ENCODE measurements at regions not wholly inside any gene's neighbourhood (a gene's known extent, or its start where the extent isn't known, plus 50 kb on each side); places are given as distances from the start of the nearest gene placed in this dataset.

- Histone ChIP-seq H3K9me3 (ENCODE audit: control insufficient read depth in 2 of 2, low read length in 2 of 2) (no peaks in the 10 kb centered on the region), H3K36me3 (ENCODE audit: control insufficient read depth in 2 of 2, insufficient read depth in 2 of 2, low read length in 2 of 2) (no peaks in the 10 kb centered on the region), H3K9ac (ENCODE audit: low read depth in 1 of 2, low read length in 2 of 2) (no peak overlapping the region), H3K4me3 (ENCODE audit: low read length in 2 of 2) (no peak overlapping the region), H3K27ac (ENCODE audit: low read depth in 2 of 2, low read length in 2 of 2) (no peak overlapping the region), H3K27me3 (ENCODE audit: control insufficient read depth in 2 of 2, insufficient read depth in 2 of 2, low read length in 2 of 2) (no peaks in the 10 kb centered on the region), H3K4me1 (ENCODE audit: control insufficient read depth in 2 of 2, insufficient read depth in 2 of 2, low read length in 2 of 2) (peaks cover 0 to 6% of the 10 kb centered on the region in 2 donors)
Observed at GRCh38 chr2:111656436-111656835, 227.6 kb downstream of the ANAPC1 start.

- H3K4me1 ChIP-seq (ENCODE audit: control insufficient read depth in 2 of 2, insufficient read depth in 2 of 2, low read length in 2 of 2): peaks cover 0 to 6% of the 10 kb centered on the region in 2 donors
- no peak overlapping the region for H3K4me3 ChIP-seq (ENCODE audit: low read length in 2 of 2)
- no peak overlapping the region for H3K9ac ChIP-seq (ENCODE audit: low read depth in 1 of 2, low read length in 2 of 2)
- H3K9me3 ChIP-seq (ENCODE audit: control insufficient read depth in 2 of 2, low read length in 2 of 2): no peaks in the 10 kb centered on the region
- H3K27me3 ChIP-seq (ENCODE audit: control insufficient read depth in 2 of 2, insufficient read depth in 2 of 2, low read length in 2 of 2): no peaks in the 10 kb centered on the region
- no peak overlapping the region for H3K27ac ChIP-seq (ENCODE audit: low read depth in 2 of 2, low read length in 2 of 2)
- no peaks in the 10 kb centered on the region for H3K36me3 ChIP-seq (ENCODE audit: control insufficient read depth in 2 of 2, insufficient read depth in 2 of 2, low read length in 2 of 2)
Observed at GRCh38 chr2:111656894-111657293, 227.1 kb downstream of the ANAPC1 start.

- Histone ChIP-seq H3K36me3 (ENCODE audit: control insufficient read depth in 2 of 2, insufficient read depth in 2 of 2, low read length in 2 of 2) (no peaks in the 10 kb centered on the region), H3K27ac (ENCODE audit: low read depth in 2 of 2, low read length in 2 of 2) (no peak overlapping the region), H3K9ac (ENCODE audit: low read depth in 1 of 2, low read length in 2 of 2) (no peak overlapping the region), H3K27me3 (ENCODE audit: control insufficient read depth in 2 of 2, insufficient read depth in 2 of 2, low read length in 2 of 2) (no peaks in the 10 kb centered on the region), H3K4me3 (ENCODE audit: low read length in 2 of 2) (no peak overlapping the region), H3K4me1 (ENCODE audit: control insufficient read depth in 2 of 2, insufficient read depth in 2 of 2, low read length in 2 of 2) (peaks cover 0 to 6% of the 10 kb centered on the region in 2 donors), H3K9me3 (ENCODE audit: control insufficient read depth in 2 of 2, low read length in 2 of 2) (no peaks in the 10 kb centered on the region)
Observed at GRCh38 chr2:111657351-111657975, 226.5 kb downstream of the ANAPC1 start.

GRCh38 chr2:111659361-111660333 lies 224.3 kb downstream of the ANAPC1 start:
- peak overlapping the region; percentile 42 to 50 for H3K27ac ChIP-seq (ENCODE audit: low read depth in 2 of 2, low read length in 2 of 2)
- H3K9ac ChIP-seq (ENCODE audit: low read depth in 1 of 2, low read length in 2 of 2): no peak overlapping the region

GRCh38 chr2:111660811-111661210 lies 223.2 kb downstream of the ANAPC1 start:
- Histone ChIP-seq H3K4me1 (ENCODE audit: control insufficient read depth in 2 of 2, insufficient read depth in 2 of 2, low read length in 2 of 2) (peaks cover 3 to 6% of the 10 kb centered on the region in 2 donors), H3K9ac (ENCODE audit: low read depth in 1 of 2, low read length in 2 of 2) (no peak overlapping the region), H3K9me3 (ENCODE audit: control insufficient read depth in 2 of 2, low read length in 2 of 2) (no peaks in the 10 kb centered on the region), H3K27ac (ENCODE audit: low read depth in 2 of 2, low read length in 2 of 2) (no peak overlapping the region), H3K4me3 (ENCODE audit: low read length in 2 of 2) (no peak overlapping the region), H3K36me3 (ENCODE audit: control insufficient read depth in 2 of 2, insufficient read depth in 2 of 2, low read length in 2 of 2) (no peaks in the 10 kb centered on the region), H3K27me3 (ENCODE audit: control insufficient read depth in 2 of 2, insufficient read depth in 2 of 2, low read length in 2 of 2) (no peaks in the 10 kb centered on the region)

More at GRCh38 chr2:111659361-111660333, 224.3 kb downstream of the ANAPC1 start:
- Histone ChIP-seq H3K36me3 (ENCODE audit: control insufficient read depth in 2 of 2, insufficient read depth in 2 of 2, low read length in 2 of 2) (no peaks in the 10 kb centered on the region), H3K4me3 (ENCODE audit: low read length in 2 of 2) (peak overlapping the region; percentile 1 to 22), H3K4me1 (ENCODE audit: control insufficient read depth in 2 of 2, insufficient read depth in 2 of 2, low read length in 2 of 2) (peaks cover 3 to 6% of the 10 kb centered on the region in 2 donors), H3K9me3 (ENCODE audit: control insufficient read depth in 2 of 2, low read length in 2 of 2) (no peaks in the 10 kb centered on the region), H3K27me3 (ENCODE audit: control insufficient read depth in 2 of 2, insufficient read depth in 2 of 2, low read length in 2 of 2) (no peaks in the 10 kb centered on the region)

GRCh38 chr2:111661286-111661940 lies 222.6 kb downstream of the ANAPC1 start:
- H3K9me3 ChIP-seq (ENCODE audit: control insufficient read depth in 2 of 2, low read length in 2 of 2): no peaks in the 10 kb centered on the region
- no peak overlapping the region for H3K4me3 ChIP-seq (ENCODE audit: low read length in 2 of 2)
- H3K27me3 ChIP-seq (ENCODE audit: control insufficient read depth in 2 of 2, insufficient read depth in 2 of 2, low read length in 2 of 2): no peaks in the 10 kb centered on the region
- peaks cover 3 to 6% of the 10 kb centered on the region in 2 donors for H3K4me1 ChIP-seq (ENCODE audit: control insufficient read depth in 2 of 2, insufficient read depth in 2 of 2, low read length in 2 of 2)
- no peaks in the 10 kb centered on the region for H3K36me3 ChIP-seq (ENCODE audit: control insufficient read depth in 2 of 2, insufficient read depth in 2 of 2, low read length in 2 of 2)
- H3K9ac ChIP-seq (ENCODE audit: low read depth in 1 of 2, low read length in 2 of 2): no peak overlapping the region
- H3K27ac ChIP-seq (ENCODE audit: low read depth in 2 of 2, low read length in 2 of 2): no peak overlapping the region

GRCh38 chr2:111662039-111662770 lies 221.8 kb downstream of the ANAPC1 start:
- Histone ChIP-seq H3K27me3 (ENCODE audit: control insufficient read depth in 2 of 2, insufficient read depth in 2 of 2, low read length in 2 of 2) (no peaks in the 10 kb centered on the region), H3K9me3 (ENCODE audit: control insufficient read depth in 2 of 2, low read length in 2 of 2) (no peaks in the 10 kb centered on the region), H3K36me3 (ENCODE audit: control insufficient read depth in 2 of 2, insufficient read depth in 2 of 2, low read length in 2 of 2) (no peaks in the 10 kb centered on the region), H3K4me1 (ENCODE audit: control insufficient read depth in 2 of 2, insufficient read depth in 2 of 2, low read length in 2 of 2) (peaks cover 3 to 6% of the 10 kb centered on the region in 2 donors), H3K9ac (ENCODE audit: low read depth in 1 of 2, low read length in 2 of 2) (no peak overlapping the region), H3K27ac (ENCODE audit: low read depth in 2 of 2, low read length in 2 of 2) (no peak overlapping the region), H3K4me3 (ENCODE audit: low read length in 2 of 2) (no peak overlapping the region)

GRCh38 chr2:111662771-111663470 lies 221.1 kb downstream of the ANAPC1 start:
- Histone ChIP-seq H3K27ac (ENCODE audit: low read depth in 2 of 2, low read length in 2 of 2) (no peak overlapping the region), H3K9me3 (ENCODE audit: control insufficient read depth in 2 of 2, low read length in 2 of 2) (no peaks in the 10 kb centered on the region), H3K9ac (ENCODE audit: low read depth in 1 of 2, low read length in 2 of 2) (no peak overlapping the region), H3K4me1 (ENCODE audit: control insufficient read depth in 2 of 2, insufficient read depth in 2 of 2, low read length in 2 of 2) (peaks cover 3 to 6% of the 10 kb centered on the region in 2 donors), H3K36me3 (ENCODE audit: control insufficient read depth in 2 of 2, insufficient read depth in 2 of 2, low read length in 2 of 2) (no peaks in the 10 kb centered on the region), H3K4me3 (ENCODE audit: low read length in 2 of 2) (no peak overlapping the region), H3K27me3 (ENCODE audit: control insufficient read depth in 2 of 2, insufficient read depth in 2 of 2, low read length in 2 of 2) (no peaks in the 10 kb centered on the region)

GRCh38 chr2:111663471-111664274 lies 220.3 kb downstream of the ANAPC1 start:
- no peaks in the 10 kb centered on the region for H3K9me3 ChIP-seq (ENCODE audit: control insufficient read depth in 2 of 2, low read length in 2 of 2)
- H3K27me3 ChIP-seq (ENCODE audit: control insufficient read depth in 2 of 2, insufficient read depth in 2 of 2, low read length in 2 of 2): no peaks in the 10 kb centered on the region
- H3K27ac ChIP-seq (ENCODE audit: low read depth in 2 of 2, low read length in 2 of 2): no peak overlapping the region
- H3K4me3 ChIP-seq (ENCODE audit: low read length in 2 of 2): no peak overlapping the region
- H3K9ac ChIP-seq (ENCODE audit: low read depth in 1 of 2, low read length in 2 of 2): no peak overlapping the region
- H3K4me1 ChIP-seq (ENCODE audit: control insufficient read depth in 2 of 2, insufficient read depth in 2 of 2, low read length in 2 of 2): peaks cover 3 to 6% of the 10 kb centered on the region in 2 donors
- no peaks in the 10 kb centered on the region for H3K36me3 ChIP-seq (ENCODE audit: control insufficient read depth in 2 of 2, insufficient read depth in 2 of 2, low read length in 2 of 2)

Data from mucosa of rectum (tissue), 2 donors.